ENCODE measurements at regions not wholly inside any gene's neighbourhood (a gene's known extent, or its start where the extent isn't known, plus 50 kb on each side); places are given as distances from the start of the nearest gene placed in this dataset.
"Not testable (repeated sequence)": the region's sequence is repeated elsewhere in the genome, so short reads cannot be mapped to it uniquely, and the experiment has no call there.

DNA sequence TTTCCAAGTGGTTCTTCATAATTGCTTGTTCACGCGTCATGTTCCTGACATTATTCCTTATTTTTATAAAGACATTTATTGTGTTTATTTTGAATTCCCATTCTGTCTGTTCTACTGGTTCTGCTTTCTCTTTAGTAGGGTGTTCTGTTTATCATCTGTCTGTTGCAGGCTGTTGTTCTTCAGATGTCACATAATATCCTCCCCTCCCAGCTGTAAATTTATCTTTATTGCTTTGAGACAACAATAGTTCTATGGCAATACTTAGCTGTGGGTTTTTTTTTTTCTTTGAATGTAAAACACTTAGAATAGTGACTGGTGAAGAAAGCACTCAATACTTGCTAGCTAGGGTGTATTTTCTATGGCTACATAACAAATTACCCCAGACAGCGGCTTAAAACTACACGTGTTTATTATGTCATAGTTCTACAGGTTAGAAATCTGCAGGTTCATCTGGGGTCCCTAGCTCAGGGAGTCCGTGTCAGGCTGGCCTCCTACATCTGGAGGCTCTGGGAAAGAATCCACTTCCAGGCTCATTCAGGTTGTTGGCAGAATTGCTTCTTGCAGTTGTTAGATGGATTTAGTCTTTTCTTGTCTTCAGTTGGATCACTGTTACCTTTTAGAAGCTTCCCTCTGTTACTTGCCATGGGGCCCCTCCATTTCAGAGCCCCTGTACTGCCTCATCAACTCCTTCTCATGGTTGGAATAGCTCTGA, 63.4 kb upstream of the ENPEP start:
- DNase-seq (ENCODE audit: low read depth) = no peak
- TF ChIP-seq, protein P1, sequence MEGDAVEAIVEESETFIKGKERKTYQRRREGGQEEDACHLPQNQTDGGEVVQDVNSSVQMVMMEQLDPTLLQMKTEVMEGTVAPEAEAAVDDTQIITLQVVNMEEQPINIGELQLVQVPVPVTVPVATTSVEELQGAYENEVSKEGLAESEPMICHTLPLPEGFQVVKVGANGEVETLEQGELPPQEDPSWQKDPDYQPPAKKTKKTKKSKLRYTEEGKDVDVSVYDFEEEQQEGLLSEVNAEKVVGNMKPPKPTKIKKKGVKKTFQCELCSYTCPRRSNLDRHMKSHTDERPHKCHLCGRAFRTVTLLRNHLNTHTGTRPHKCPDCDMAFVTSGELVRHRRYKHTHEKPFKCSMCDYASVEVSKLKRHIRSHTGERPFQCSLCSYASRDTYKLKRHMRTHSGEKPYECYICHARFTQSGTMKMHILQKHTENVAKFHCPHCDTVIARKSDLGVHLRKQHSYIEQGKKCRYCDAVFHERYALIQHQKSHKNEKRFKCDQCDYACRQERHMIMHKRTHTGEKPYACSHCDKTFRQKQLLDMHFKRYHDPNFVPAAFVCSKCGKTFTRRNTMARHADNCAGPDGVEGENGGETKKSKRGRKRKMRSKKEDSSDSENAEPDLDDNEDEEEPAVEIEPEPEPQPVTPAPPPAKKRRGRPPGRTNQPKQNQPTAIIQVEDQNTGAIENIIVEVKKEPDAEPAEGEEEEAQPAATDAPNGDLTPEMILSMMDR (IDR thresholded peaks at IDR 0.05; ENCODE audit: low read depth, low read length, missing control alignments) = no peak
- no peak overlapping the region for H3K4me3 ChIP-seq (ENCODE audit: low read depth, low read length)
- in situ Hi-C loops (cut with HindIII; ENCODE audit: low sequenced_read_pairs) = no loop called here

DNA sequence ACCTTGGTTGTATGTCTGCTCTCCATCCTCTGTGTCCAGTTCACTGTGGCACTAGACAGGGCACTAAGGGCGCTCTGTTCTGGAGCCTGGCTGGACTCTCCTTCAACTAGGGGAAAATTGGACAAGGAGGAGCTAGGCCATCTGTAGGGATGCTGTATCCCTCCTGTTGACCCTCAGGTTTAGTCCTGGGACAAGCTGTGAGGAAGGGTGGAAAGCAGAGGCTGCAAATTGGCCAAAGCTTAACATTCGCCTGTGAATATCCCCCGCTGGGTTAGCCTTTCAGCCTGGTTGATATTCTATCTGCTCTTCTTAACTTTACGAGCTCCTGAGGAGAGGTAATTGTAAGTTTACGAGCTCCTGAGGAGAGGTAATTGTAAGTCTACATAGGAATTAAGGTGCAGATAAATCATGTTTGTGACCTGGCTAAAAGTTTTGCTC, 64.4 kb upstream of the ENPEP start:
- in situ Hi-C loops (cut with HindIII; ENCODE audit: low sequenced_read_pairs) = no loop called here
- TF ChIP-seq, protein P1 (IDR thresholded peaks at IDR 0.05; ENCODE audit: low read depth, low read length, missing control alignments) = no peak
- H3K4me3 ChIP-seq (ENCODE audit: low read depth, low read length) = no peak overlapping the region
- DNase-seq (ENCODE audit: low read depth) = no peak

DNA sequence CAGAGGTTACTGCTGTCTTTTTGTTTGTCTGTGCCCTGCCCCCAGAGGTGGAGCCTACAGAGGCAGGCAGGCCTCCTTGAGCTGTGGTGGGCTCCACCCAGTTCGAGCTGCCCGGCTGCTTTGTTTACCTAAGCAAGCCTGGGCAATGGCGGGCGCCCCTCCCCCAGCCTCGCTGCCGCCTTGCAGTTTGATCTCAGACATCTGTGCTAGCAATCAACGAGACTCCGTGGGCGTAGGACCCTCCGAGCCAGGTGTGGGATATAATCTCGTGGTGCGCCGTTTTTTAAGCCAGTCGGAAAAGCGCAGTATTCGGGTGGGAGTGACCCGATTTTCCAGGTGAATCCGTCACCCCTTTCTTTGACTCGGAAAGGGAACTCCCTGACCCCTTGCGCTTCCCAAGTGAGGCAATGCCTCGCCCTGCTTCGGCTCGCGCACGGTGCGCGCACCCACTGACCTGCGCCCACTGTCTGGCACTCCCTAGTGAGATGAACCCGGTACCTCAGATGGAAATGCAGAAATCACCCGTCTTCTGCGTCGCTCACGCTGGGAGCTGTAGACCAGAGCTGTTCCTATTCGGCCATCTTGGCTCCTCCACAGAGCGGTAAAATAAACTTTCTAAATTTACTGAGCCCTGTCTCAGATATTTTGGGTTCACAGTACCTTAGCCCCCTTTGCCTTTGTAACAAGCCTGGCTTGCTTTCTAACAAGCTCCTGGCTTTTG, 64.9 kb upstream of the ENPEP start:
- H3K4me3 ChIP-seq (ENCODE audit: low read depth, low read length) = not testable (repeated sequence)

DNA sequence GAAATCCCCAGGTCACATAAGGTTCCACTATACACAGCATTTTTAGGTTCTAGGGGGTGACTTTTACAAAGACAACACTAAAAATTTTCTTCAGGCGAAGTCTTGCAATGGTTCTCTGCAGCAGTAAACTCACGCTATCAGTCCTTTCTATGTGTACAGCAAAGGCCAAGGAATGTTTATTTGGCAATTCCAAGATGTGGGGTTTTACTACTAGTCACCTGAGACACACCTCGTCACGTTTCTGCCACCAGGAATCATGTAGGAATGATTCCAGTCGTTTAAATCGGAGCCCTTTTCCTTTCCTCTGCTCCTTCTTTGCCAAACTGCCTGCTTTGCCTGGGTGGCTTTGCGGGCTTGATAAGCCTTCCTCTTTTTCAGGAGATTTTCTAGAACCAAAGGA, 75.9 kb upstream of the ENPEP start:
- in situ Hi-C loops (cut with HindIII; ENCODE audit: low sequenced_read_pairs) = no loop called here
- H3K4me3 ChIP-seq (ENCODE audit: low read depth, low read length) = no peak overlapping the region
- TF ChIP-seq, protein P1 (IDR thresholded peaks at IDR 0.05; ENCODE audit: low read depth, low read length, missing control alignments) = no peak
- DNase-seq (ENCODE audit: low read depth) = no peak

More for the DNA sequence above, 64.9 kb upstream of the ENPEP start:
- DNase-seq (ENCODE audit: low read depth); in situ Hi-C loops (cut with HindIII; ENCODE audit: low sequenced_read_pairs): not testable (repeated sequence)

- in situ Hi-C loops (cut with HindIII; ENCODE audit: low sequenced_read_pairs); H3K4me3 ChIP-seq (ENCODE audit: low read depth, low read length); DNase-seq (ENCODE audit: low read depth): not testable (repeated sequence)
Measured at GRCh38 chr4:110399046-110399445, 76.9 kb upstream of the ENPEP start.

DNA sequence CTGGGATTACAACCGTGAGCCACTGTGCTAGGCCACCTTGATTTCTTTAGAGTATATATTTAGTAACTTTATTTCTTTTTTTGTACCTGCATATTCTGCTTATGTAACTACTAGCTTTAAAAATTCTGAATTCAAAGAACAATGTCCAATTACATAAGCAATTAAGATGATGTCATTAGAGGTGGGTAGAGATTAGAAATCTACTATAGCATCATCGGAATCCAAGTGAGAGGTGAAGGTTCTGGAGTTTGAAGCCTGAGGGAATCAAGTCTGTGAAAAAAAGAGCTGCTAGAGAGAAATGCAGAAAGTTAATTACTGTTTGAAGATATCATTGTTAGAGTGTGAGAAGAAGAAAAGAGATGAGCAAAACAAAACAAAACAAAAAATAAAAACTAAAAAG, 79.0 kb upstream of the ENPEP start:
- TF ChIP-seq, protein P1 (IDR thresholded peaks at IDR 0.05; ENCODE audit: low read depth, low read length, missing control alignments) = no peak
- no peak for DNase-seq (ENCODE audit: low read depth)
- in situ Hi-C loops (cut with HindIII; ENCODE audit: low sequenced_read_pairs) = no loop called here
- no peak overlapping the region for H3K4me3 ChIP-seq (ENCODE audit: low read depth, low read length)

- in situ Hi-C loops (cut with HindIII; ENCODE audit: low sequenced_read_pairs) = no loop called here
- TF ChIP-seq, protein P1 (IDR thresholded peaks at IDR 0.05; ENCODE audit: low read depth, low read length, missing control alignments) = no peak
- no peak overlapping the region for H3K4me3 ChIP-seq (ENCODE audit: low read depth, low read length)
- no peak for DNase-seq (ENCODE audit: low read depth)
Measured at GRCh38 chr4:110395421-110395820, 80.5 kb upstream of the ENPEP start.
